ENCODE measurements at regions not wholly inside any gene's neighbourhood (a gene's known extent, or its start where the extent isn't known, plus 50 kb on each side); places are given as distances from the start of the nearest gene placed in this dataset.

DNA sequence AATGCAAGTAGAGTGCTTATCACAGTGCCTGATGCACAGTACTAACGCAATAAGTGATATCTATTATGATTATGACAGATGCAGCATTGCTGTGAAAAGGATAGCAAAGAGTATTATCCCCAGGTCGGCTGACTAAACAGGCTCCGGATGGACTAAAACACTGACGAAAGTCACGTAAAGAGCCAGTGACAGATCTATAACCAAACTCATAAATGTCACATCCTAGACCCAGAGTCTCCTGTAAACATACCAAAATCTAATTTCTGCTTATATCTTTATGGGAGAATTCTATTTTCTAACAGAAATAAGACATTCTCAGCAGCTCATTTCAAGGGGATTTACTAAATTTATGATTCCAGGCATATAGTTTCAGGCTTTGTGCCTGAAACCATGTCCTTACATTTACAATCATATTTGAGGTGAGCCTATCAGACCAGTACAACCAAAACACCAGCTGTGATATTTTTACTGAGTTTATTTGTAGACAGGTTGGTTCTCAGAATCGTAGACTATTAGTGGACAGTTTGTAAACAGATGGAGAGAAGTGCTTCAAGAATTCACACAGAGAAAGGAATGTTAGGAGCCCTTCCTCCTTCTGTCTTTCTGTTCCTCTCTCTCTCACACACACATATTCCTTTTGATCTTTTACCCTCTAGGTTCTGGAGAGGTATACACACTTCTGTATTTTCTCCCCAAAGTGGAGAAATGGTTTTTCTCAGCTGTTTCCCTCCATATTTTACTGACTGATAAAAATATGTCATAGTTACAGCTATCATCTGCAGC, 52.4 kb upstream of the WDR26 start:
- intact Hi-C loops (cut with micrococcal nuclease) = no loop called here

DNA sequence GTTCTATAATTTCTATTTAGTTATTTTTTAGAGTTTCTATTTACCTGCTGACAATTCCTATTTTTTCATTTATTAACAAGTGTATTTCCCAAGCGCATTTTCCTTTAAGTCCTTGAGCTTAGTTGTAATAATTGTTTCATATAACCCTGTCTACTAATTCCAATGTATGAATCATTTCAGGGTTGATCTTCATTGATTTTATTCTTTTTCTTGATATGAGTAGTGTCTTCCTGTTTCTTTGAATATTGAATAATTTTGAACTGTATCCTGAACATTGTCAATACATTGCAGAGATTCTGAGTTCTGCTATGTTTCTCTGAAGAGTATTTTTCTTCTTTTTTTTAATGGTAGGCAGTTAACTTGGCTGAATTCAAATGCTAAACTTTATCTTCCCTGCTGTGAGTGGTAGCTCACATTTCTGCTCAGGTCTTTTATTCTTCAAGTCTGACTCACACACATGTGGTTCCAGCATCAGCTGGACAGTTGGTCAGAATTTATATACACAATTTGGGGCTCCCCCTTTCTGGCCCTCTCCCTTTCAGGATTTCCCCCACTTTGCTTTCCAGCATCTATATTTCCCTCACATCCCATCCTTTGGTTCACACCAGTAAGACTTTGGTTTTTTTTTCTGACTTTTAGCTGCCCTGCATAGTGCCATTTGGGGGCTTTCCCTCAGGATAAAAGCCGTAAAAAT, 54.4 kb upstream of the WDR26 start:
- intact Hi-C loops (cut with micrococcal nuclease) = no loop called here

DNA sequence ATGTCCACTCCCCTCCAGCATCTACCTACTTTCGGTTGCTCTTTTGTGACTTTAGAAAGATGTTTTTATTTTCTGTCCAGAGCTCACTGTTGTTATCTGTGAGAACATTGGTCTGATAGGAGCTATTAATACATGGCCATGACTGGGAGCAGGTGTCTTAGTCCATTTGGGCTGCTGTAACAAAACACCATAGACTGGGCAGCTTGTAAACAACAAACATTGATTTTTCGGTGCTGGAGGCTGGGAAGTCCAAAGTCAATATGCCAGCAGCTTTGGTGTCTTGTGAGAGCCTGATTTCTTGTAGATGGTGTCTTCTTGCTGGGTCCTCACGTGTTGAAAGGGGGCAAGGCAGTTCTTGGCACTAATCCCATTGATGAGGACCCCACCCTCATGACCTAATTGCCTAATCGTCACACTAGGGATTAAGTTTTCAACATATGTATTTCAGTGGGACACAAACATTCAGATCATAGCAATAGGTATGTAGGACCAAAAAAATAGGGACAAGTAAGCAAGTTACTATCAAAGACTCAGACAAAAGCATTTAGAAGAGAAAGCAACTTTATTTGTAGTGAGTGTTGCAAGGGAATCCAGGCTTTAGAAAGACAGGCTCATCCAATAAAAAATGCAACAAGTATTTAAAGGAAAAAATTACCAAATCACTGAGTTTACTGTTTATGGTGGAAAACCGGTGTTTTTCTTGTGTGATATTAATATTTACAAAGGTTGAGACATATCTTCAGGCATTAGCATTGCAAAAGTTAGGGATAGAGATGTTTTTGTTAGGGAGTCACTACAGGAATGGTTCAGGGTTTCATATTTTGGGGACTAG, 55.2 kb upstream of the WDR26 start:
- intact Hi-C loops (cut with micrococcal nuclease) = loop anchor here (10.0 kb wide), 1 partner anchor 645 kb away; the partner anchor contains the start of gene TP53BP2

DNA sequence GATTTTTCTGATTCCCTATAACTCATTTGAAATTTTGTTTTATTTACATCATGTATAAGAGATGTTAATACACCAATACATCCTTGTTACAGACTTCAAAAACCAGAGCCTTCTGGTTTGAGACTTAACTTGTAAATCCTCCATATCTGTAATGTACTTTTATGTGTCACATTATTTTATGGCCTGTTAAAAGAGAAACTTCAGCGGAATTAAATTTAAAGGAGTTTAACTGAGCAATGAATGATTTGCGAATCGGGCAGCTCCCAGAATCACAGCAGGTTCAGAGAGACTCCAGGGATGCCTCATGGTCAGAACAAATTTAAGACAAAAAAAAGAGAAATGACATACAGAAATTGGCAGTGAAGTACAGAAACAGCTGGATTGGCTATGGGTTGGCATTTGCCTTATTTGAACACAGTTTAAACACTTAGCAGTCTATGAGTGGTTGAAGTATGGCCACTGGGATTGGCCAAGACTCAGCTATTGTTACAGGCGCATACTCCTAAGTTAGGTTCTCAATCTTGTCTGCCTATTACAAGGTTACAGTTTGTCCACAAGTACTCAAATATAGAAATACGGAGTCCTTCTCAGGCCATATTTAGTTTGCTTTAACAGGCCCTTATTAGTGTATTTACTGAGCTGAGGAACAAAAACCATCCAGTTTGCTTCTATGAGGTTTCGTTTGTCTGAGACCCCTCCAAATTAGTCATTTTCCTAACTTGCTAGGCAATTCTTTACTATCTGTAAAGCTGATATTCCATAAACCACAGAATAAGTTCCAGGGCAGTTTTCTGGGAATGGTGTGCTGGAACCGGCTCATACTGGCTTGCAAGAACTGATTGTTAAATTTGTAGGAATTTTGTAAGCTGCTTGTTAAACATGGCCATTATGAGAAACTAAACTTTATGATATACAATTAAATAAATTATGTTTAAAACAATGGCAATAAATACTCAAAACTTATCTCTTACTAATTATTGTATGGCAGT, 56.2 kb upstream of the WDR26 start:
- intact Hi-C loops (cut with micrococcal nuclease) = loop anchor here (10.0 kb wide), 1 partner anchor 646 kb away; the partner anchor contains the start of gene TP53BP2

- intact Hi-C loops (cut with micrococcal nuclease) = loop anchor here (10.0 kb wide), 1 partner anchor 647 kb away; the partner anchor contains the start of gene TP53BP2
These were observed 57.4 kb upstream of the WDR26 start for GRCh38 chr1:224492015-224492414.

GRCh38 chr1:224492632-224493031, 58.0 kb upstream of the WDR26 start:
- intact Hi-C loops (cut with micrococcal nuclease) = loop anchor here (10.0 kb wide), 1 partner anchor 648 kb away; the partner anchor contains the start of gene TP53BP2

DNA sequence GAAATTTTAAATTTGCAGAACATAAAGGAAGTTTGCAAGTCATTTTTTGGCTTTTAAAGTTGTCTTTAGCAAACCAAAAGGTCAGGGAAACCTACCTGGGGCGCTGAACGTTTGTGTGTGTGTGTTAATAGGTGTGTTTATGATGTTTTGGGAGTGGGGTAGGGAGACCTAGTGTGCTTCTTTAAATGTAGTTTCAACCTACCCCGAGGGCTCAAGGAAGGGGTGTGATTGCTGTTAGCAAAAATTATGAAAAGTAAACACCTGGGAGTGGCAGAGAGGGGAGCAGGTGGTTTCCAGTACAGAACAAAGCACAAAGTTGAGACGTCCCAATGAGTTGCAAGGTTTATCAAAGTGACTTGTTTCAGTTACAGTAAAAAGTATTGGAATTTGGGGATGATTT, 58.7 kb upstream of the WDR26 start:
- intact Hi-C loops (cut with micrococcal nuclease) = loop anchor here (10.0 kb wide), 1 partner anchor 648 kb away; the partner anchor contains the start of gene TP53BP2

DNA sequence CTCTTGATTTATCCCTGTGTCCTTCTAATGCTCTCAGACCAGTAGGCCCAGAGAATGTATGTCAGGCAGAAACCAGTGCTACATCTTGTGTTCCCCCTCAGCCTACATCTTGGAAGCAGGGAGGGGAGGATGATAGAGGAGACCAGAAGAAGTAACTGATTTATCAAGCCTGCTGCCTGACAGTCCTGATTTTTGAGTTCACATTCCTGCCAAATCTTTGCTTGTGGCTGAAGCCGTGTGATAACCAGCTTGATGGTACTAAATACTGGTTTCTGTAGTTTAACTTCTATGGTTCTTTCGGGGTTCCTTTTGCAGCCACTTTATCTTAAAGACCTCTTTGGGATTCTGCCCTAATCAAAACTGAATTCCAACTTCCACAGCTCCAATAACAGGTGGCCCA, 59.7 kb upstream of the WDR26 start:
- intact Hi-C loops (cut with micrococcal nuclease) = loop anchor here (10.0 kb wide), 1 partner anchor 650 kb away; the partner anchor contains the start of gene TP53BP2

- intact Hi-C loops (cut with micrococcal nuclease) = loop anchor here (5.0 to 10.0 kb wide), 2 partner anchors 64 to 651 kb away; partner anchors contain the start of genes TP53BP2 and WDR26
These were observed 61.3 kb upstream of the WDR26 start for GRCh38 chr1:224495866-224496265.

DNA sequence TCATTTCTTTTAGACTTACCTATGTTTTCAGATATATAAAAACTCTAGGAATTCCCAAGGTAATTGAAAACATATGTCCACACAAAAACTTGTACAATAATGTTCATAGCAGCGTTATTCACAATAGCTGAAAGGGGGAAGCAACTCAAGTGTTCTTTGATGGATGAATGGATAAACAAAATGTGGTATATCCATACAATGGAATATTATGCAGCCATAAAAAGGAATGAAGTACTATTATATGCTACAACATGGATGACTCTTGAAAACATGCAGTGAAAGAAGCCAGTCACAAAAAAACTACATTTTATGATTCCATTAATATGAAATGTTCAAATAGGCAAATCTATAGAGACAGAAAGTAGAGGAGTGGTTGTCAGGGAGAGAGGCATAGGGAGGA, 62.2 kb upstream of the WDR26 start:
- intact Hi-C loops (cut with micrococcal nuclease) = loop anchor here (5.0 to 10.0 kb wide), 2 partner anchors 65 to 652 kb away; partner anchors contain the start of genes TP53BP2 and WDR26

DNA sequence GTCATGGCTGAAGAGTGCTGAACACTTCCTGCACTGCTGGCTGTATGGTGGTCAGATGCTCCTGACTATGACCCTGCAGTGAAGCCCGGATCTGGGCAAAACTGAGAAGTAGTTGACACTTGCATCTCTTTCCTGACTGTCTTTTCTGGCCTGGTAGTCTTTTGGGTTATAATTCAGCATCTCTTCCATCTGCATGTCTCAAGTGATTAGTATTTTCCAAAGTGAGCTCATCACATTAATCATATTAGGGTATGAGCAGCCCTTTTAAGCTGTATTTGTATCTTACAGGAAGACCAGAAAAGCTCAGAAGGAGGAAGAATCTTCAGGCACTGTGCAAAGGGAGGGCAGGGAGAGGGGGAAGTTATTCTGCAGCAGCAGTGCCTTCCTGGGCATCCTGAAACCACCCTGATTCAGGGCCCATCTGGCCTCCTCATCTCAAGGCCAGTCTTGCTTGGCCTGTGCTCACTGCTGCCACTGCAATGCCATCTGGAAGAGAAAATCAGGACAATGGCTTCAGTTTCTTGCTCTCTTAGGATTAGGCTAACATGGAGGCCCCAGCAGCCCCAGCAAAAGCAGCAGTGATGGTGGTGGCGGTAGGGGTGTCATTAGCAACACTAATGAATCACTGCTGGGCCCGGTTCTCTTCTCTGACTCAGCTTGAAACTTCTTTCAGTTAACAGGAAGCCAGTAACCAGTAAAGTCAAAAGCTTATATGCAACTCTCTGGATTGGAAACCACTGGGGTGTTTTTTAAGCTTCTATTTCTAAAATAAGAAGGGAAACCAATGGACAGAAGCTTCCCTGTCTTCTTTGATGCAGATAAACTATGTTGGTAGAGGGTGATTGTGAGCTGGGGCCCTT, 63.3 kb upstream of the WDR26 start:
- intact Hi-C loops (cut with micrococcal nuclease) = loop anchor here (2.0 to 10.0 kb wide), 4 partner anchors 45 to 653 kb away; partner anchors contain the start of genes TP53BP2 and WDR26

GRCh38 chr1:224498574-224499170, 64.1 kb upstream of the WDR26 start:
- intact Hi-C loops (cut with micrococcal nuclease) = loop anchor here (2.0 to 10.0 kb wide), 4 partner anchors 44 to 654 kb away; partner anchors contain the start of genes TP53BP2 and WDR26

GRCh38 chr1:224499204-224499603, 64.6 kb upstream of the WDR26 start:
- intact Hi-C loops (cut with micrococcal nuclease) = loop anchor here (2.0 to 10.0 kb wide), 4 partner anchors 44 to 654 kb away; partner anchors contain the start of genes TP53BP2 and WDR26

GRCh38 chr1:224500796-224501195, 66.2 kb upstream of the WDR26 start:
- intact Hi-C loops (cut with micrococcal nuclease) = loop anchor here (10.0 kb wide), 1 partner anchor 924 kb away; the partner anchor contains the start of gene LBR

DNA sequence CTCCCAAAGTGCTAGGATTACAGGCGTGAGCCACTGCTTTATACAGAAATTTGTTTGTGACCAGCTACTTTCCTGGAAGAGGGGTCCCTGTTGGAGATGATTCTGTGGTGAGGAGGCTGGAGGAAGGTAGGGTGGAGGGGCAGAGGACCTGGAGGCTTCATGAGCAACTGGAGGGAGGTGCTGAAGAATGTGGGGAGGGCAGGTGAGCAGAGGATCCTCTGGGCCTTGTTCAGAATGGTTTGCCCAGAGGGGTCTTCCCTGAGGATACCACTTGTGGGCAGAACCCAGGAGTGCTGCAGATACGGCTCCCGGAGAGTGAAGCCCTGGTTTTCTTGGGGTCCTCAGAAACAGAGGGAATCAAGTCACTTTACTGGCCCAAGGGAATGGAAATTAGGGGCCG, 67.2 kb upstream of the WDR26 start:
- intact Hi-C loops (cut with micrococcal nuclease) = loop anchor here (10.0 kb wide), 1 partner anchor 923 kb away; the partner anchor contains the start of gene LBR

GRCh38 chr1:224502459-224503160, 68.0 kb upstream of the WDR26 start:
- intact Hi-C loops (cut with micrococcal nuclease) = loop anchor here (10.0 kb wide), 1 partner anchor 922 kb away; the partner anchor contains the start of gene LBR
